ENCODE measurements at regions not wholly inside any gene's neighbourhood (a gene's known extent, or its start where the extent isn't known, plus 50 kb on each side); places are given as distances from the start of the nearest gene placed in this dataset.

- TF ChIP-seq CTCF (IDR thresholded peaks at IDR 0.05; ENCODE audit: insufficient read depth, low read depth, low read length) (no peak), EZH2 (IDR thresholded peaks at IDR 0.05; ENCODE audit: insufficient read depth, low read length) (no peak)
Observed at GRCh38 chr2:136215449-136215848, 97.5 kb upstream of the CXCR4 start.
